ENCODE measurements at regions not wholly inside any gene's neighbourhood (a gene's known extent, or its start where the extent isn't known, plus 50 kb on each side); places are given as distances from the start of the nearest gene placed in this dataset.

- DNase-seq = no peak
Observed at GRCh38 chr4:133464311-133464710, 315.2 kb downstream of the PCDH10 start.

GRCh38 chr4:133452678-133453077 is 303.6 kb downstream of the PCDH10 start:
- no peak for DNase-seq

GRCh38 chr4:133450813-133451212 is 301.7 kb downstream of the PCDH10 start:
- no peak for DNase-seq

- no peak for DNase-seq
Observed at GRCh38 chr4:133440404-133440803, 291.3 kb downstream of the PCDH10 start.

GRCh38 chr4:133439830-133440229 is 290.7 kb downstream of the PCDH10 start:
- DNase-seq = no peak

GRCh38 chr4:133424605-133425004 is 275.5 kb downstream of the PCDH10 start:
- no peak for DNase-seq

- DNase-seq = no peak
Observed at GRCh38 chr4:133403913-133404312, 254.8 kb downstream of the PCDH10 start.

GRCh38 chr4:133402616-133403015 is 253.5 kb downstream of the PCDH10 start:
- DNase-seq = no peak

GRCh38 chr4:133394971-133395627 is 246.0 kb downstream of the PCDH10 start:
- DNase-seq = no peak

GRCh38 chr4:133390198-133390855 is 241.2 kb downstream of the PCDH10 start:
- no peak for DNase-seq

- DNase-seq = no peak
Observed at GRCh38 chr4:133389029-133389428, 239.9 kb downstream of the PCDH10 start.

- no peak for DNase-seq
Observed at GRCh38 chr4:133385161-133385954, 236.3 kb downstream of the PCDH10 start.

GRCh38 chr4:133379681-133380438 is 230.8 kb downstream of the PCDH10 start:
- DNase-seq = no peak

- no peak for DNase-seq
Observed at GRCh38 chr4:133377286-133377685, 228.2 kb downstream of the PCDH10 start.

- DNase-seq = no peak
Observed at GRCh38 chr4:133372699-133373098, 223.6 kb downstream of the PCDH10 start.

GRCh38 chr4:133355633-133356032 is 206.5 kb downstream of the PCDH10 start:
- DNase-seq = no peak

- no peak for DNase-seq
Observed at GRCh38 chr4:133347409-133347808, 198.3 kb downstream of the PCDH10 start.

GRCh38 chr4:133324491-133324890 is 175.4 kb downstream of the PCDH10 start:
- DNase-seq = no peak

- DNase-seq = no peak
Observed at GRCh38 chr4:133323670-133324069, 174.6 kb downstream of the PCDH10 start.

- DNase-seq = peak; percentile 10
Observed at GRCh38 chr4:133320576-133321170, 171.6 kb downstream of the PCDH10 start.

GRCh38 chr4:133316909-133317308 is 167.8 kb downstream of the PCDH10 start:
- DNase-seq = no peak

- no peak for DNase-seq
Observed at GRCh38 chr4:133314991-133315390, 165.9 kb downstream of the PCDH10 start.

GRCh38 chr4:133287396-133287795 is 138.3 kb downstream of the PCDH10 start:
- DNase-seq = no peak

Measured in NCI-H1694 (cell line).